ENCODE measurements at regions not wholly inside any gene's neighbourhood (a gene's known extent, or its start where the extent isn't known, plus 50 kb on each side); places are given as distances from the start of the nearest gene placed in this dataset.
"Not testable (repeated sequence)": the region's sequence is repeated elsewhere in the genome, so short reads cannot be mapped to it uniquely, and the experiment has no call there.

DNA sequence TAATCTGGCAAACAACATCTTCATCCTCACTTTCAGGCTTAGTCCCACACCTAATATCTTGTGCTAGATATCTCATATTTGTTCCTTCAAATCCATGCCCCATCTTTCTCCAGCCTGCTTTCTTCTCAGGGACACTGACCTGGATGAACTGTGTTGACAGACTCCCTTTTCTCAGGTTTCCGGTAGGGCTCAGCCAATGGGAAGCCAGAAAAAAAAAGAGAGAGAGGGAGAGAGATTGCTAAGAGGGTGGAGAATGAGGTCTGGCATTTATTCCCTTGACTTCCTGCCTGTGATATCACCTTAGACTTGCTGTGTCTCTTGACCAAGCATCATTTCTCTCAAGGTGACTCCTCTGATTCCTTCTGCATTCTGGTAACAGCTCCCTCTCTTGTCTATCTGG lies 145.6 kb upstream of the ABI3BP start:
- DNase-seq (ENCODE audit: low read depth): no peak

GRCh38 chr3:101134331-101134730 lies 141.1 kb upstream of the ABI3BP start:
- no peak for DNase-seq (ENCODE audit: low read depth)

GRCh38 chr3:101133652-101134051 lies 140.4 kb upstream of the ABI3BP start:
- DNase-seq (ENCODE audit: low read depth): no peak

DNA sequence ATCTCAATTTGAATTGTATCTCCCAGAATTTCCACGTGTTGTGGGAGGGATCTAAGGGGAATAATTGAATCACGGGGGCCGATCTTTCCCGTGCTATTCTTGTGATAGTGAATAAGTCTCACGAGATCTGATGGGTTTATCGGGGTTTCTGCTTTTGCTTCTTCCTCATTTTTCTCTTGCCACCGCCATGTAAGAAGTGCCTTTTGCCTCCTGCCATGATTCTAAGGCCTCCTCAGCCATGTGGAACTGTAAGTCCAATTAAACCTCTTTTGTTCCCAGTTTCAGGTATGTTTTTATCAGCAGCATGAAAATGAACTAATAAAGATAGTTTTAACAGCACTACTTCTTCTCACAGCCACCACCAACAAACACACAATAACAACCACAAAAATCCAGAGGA lies 140.0 kb upstream of the ABI3BP start:
- not testable (repeated sequence) for DNase-seq (ENCODE audit: low read depth)

DNA sequence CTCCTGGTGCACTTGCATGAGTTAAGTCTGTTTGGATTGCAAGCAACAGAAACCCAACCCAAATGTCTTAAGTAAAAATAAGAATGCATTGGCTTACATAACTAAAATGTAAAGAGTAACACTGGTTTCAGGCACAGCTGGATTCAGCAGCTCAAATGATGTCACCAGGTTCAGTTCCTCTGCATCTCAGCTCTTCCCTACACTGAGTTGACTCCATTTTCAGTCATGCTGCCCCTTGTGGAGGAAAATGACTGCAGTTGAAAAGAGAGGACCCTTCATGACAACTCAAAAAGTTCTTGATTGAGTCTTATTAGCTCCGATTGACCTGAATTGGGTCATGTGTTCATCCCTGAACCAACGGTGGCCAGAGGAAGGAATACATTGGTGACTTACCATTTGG lies 138.5 kb upstream of the ABI3BP start:
- no peak for DNase-seq (ENCODE audit: low read depth)

- DNase-seq (ENCODE audit: low read depth): no peak
These were observed 135.6 kb upstream of the ABI3BP start for GRCh38 chr3:101128786-101129185.

DNA sequence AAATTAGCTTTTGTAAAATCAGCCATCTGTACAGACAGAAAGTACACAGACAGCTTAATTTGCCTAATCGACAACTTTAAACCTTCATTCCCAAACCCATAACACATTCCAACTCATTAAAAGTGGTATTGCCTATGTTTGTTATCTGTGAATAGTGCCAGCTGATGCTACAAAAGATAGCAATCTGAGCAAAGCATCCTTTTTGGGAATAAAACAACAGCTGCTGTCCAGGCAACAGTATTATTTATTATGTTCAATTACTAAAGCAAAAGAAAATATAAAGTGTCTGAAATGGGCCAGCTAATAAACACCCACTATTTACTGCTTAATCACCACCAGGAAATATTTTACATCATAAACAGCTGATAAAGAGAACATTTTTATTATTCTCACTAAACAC lies 134.8 kb upstream of the ABI3BP start:
- no peak for DNase-seq (ENCODE audit: low read depth)

GRCh38 chr3:101124125-101124524 lies 130.9 kb upstream of the ABI3BP start:
- peak; percentile 57 for DNase-seq (ENCODE audit: low read depth)

- DNase-seq (ENCODE audit: low read depth): no peak
These were observed 129.9 kb upstream of the ABI3BP start for GRCh38 chr3:101123081-101123480.

GRCh38 chr3:101122681-101123080 lies 129.5 kb upstream of the ABI3BP start:
- DNase-seq (ENCODE audit: low read depth): no peak

DNA sequence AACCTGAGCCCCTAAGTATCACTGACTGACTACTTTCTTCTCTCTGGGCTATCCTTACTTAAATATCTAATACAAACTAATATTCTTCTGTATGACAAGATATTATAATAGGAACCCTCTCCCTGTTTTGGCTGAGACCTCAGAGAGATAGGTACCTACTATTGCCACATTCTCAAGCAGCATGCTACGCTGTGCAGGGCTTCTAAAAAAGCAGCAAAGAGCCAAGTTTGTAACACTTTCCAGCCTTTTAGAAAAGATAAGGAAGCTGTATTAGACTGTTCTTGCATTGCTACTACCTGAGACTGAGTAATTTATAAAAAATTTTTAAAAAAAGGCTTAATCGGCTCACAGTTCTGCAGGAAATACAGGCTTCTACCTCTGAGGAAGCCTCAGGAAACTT lies 126.8 kb upstream of the ABI3BP start:
- no peak for DNase-seq (ENCODE audit: low read depth)

DNA sequence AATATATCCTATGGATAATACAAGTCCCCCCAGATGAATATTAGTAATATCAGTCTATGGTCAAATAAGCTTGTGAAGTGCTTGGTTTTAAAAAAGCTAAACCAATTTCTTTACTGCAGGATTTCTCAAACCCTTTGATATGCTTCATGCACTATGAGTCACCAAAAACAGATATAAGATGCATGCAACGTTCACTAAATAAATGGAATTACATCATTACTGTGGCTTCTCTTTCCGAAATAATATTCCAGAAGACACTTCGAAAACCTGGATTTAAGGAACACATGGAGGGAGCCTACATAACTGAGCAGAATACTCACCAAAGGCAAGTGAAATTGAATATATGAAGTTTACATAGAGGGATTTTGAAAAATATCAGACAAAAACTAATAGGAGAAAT lies 126.3 kb upstream of the ABI3BP start:
- DNase-seq (ENCODE audit: low read depth): peak; percentile 37

- DNase-seq (ENCODE audit: low read depth): no peak
These were observed 124.8 kb upstream of the ABI3BP start for GRCh38 chr3:101117980-101118379.

DNA sequence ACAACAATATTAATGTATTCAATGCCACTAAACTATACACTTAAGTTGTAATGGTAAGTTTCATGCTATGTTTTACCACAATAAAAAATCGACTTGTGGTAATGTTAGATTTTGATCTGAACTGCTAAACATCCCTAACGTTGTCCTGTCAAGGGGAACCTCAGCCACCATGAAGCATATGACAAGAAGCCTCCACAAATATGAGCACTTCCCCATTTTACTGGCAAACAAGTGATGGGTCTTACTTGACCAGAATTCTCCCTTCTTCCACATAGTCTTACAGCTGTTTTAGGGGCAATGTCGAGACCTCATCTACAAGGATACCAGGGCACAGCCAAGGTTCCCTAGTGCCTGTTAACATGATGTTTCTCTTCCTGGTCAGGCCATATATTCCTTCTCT lies 124.2 kb upstream of the ABI3BP start:
- no peak for DNase-seq (ENCODE audit: low read depth)

DNA sequence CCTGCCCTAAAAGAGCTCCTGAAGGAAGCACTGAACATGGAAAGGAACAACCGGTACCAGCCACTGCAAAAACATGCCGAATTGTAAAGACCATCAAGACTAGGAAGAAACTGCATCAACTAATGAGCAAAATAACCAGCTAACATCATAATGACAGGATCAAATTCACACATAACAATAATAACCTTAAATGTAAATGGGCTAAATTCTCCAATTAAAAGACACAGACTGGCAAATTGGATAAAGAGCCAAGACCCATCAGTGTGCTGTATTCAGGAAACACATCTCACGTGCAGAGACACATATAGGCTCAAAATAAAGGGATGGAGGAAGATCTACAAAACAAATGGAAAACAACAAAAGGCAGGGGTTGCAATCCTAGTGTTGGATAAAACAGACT lies 117.1 kb upstream of the ABI3BP start:
- DNase-seq (ENCODE audit: low read depth): not testable (repeated sequence)

DNA sequence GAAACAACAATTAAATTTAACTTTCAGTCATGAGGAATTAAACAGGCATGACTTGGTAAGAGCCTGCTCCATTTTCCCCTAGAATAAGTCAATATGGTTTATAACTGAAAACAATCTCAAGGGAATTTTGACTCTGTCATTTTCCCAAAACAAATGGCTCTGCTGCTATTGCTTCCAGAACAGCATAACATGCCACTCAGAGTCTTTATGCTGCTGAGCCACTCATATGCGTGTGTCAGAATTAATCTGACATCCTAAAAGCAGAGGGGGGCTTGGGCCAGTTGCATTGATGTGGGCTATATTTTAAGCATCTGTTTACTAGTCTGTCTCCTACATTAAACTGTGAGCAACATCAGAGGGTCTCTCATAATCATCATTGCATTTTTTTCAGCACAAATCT lies 111.1 kb upstream of the ABI3BP start:
- no peak for DNase-seq (ENCODE audit: low read depth)

- no peak for DNase-seq (ENCODE audit: low read depth)
These were observed 109.6 kb upstream of the ABI3BP start for GRCh38 chr3:101102678-101103296.

DNA sequence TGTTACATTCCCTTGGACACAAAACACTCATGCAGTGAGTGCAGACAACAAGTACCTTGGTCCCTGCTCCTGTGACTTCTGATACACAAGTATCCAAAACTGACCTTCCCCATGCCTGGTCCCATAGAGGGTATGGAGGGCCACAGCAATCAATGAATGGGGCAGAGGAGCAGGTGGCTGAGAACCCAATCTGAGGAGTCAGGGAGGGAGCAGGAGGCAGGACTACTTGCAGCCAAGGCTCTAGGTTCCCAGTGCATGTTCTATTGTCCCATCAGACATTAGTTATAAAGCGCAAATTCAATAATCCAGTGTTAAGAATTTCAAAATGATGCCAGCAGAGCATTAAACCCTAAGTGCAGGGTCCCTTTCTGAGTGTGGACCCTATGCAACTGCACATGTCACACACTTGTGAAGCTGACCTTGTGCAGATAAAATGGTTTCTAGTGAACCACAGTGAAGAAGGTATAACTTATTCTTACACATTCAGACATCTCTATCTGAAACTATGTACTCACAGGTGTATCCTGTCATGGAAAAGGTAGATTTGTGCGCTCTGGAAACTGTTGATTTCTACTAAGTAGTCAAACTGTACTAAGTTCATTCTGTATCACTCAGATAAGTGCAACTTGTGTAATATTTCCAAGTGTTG lies 107.3 kb upstream of the ABI3BP start:
- DNase-seq (ENCODE audit: low read depth): no peak

GRCh38 chr3:101099791-101100190 lies 106.6 kb upstream of the ABI3BP start:
- DNase-seq (ENCODE audit: low read depth): no peak

- no peak for DNase-seq (ENCODE audit: low read depth)
These were observed 103.2 kb upstream of the ABI3BP start for GRCh38 chr3:101096444-101096843.

DNA sequence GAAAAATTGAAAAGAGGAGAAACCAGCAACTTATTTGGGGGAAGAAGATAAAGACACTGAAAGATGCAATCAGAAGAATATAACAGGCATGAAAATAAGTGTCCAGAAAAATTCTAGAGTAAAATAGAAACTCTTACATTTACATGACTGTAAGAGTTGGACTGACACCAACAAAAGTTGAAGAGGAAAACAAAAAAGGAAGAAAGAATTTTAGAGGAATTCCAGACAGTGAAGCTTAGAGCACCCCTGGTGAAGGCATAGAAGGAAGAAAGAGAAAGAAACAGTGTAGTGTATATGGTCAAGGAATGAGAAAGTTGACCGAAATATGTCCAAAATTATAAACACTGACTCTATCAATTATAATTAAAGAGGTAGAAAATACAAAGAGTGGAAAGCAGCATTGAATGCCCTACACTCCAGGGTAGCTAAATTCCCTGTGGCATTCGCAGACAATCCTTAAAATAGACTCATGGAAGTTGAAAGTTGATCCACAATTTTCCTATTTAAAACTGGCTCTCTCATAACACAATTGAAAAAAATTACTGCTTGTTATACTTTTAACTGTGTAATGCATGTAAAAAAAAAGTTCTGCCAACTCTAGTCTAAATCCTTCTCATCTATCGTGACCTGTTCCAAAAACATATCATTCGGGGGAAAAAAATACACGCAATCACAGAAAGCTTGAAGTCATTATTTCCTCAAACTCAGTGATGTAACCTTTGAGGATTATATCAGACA lies 102.6 kb upstream of the ABI3BP start:
- peak; percentile 4 for DNase-seq (ENCODE audit: low read depth)

GRCh38 chr3:101091489-101091888 lies 98.3 kb upstream of the ABI3BP start:
- DNase-seq (ENCODE audit: low read depth): no peak

- DNase-seq (ENCODE audit: low read depth): no peak
These were observed 92.5 kb upstream of the ABI3BP start for GRCh38 chr3:101085752-101086151.
